Tibial nerve (tissue), 4 donors: ENCODE measurements at regions not wholly inside any gene's neighbourhood (a gene's known extent, or its start where the extent isn't known, plus 50 kb on each side); places are given as distances from the start of the nearest gene placed in this dataset.

Experiments used
- EP300 ChIP-seq, 2 donors: sonication (generic); formaldehyde crosslinking; IDR thresholded peaks; one replicate each; pipeline ENCODE4 v1.6.1; 2017; ENCODE audit warnings: antibody characterized with exemption in 2 of 2, mild to moderate bottlenecking in 1 of 2
- POLR2A ChIP-seq, 2 donors: fragments of 450-650 bp; IDR thresholded peaks; one replicate each; pipeline ENCODE4 v1.6.1; 2017; ENCODE audit warnings: antibody characterized with exemption in 2 of 2, mild to moderate bottlenecking in 2 of 2, moderate library complexity in 2 of 2
- TF ChIP-seq, protein P1 (sequence below), 5 experiments: fragments of 200-600 bp in 3 of 5; fragments of 450-650 bp in 2 of 5; sonication (generic) in 3 of 5; IDR thresholded peaks; one replicate each; pipeline ENCODE4 v1.5.1; 2016 to 2019; ENCODE audit warnings: antibody characterized with exemption in 5 of 5, mild to moderate bottlenecking in 3 of 5, moderate library complexity in 2 of 5

DNA sequence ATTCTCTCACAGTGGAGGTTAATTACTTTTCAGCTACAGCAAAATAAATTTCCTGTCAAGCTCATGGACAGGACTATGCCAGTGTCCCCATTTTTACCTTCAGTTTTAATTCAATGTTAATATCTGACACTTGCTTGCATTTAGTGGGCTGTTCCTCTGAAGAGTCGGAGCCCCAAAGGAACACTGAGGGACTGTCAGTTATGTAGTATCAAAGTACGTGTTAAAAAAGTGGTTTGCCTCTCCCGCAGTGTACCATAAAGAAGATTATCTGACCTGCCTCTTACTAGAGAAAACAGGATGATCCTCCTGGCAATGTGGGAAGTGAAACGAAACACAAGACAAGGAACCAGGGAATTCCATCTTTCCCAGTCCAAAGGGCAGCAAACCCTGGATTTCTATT is 1010.9 kb upstream of the PHF14 start:
- TF ChIP-seq, protein P1, sequence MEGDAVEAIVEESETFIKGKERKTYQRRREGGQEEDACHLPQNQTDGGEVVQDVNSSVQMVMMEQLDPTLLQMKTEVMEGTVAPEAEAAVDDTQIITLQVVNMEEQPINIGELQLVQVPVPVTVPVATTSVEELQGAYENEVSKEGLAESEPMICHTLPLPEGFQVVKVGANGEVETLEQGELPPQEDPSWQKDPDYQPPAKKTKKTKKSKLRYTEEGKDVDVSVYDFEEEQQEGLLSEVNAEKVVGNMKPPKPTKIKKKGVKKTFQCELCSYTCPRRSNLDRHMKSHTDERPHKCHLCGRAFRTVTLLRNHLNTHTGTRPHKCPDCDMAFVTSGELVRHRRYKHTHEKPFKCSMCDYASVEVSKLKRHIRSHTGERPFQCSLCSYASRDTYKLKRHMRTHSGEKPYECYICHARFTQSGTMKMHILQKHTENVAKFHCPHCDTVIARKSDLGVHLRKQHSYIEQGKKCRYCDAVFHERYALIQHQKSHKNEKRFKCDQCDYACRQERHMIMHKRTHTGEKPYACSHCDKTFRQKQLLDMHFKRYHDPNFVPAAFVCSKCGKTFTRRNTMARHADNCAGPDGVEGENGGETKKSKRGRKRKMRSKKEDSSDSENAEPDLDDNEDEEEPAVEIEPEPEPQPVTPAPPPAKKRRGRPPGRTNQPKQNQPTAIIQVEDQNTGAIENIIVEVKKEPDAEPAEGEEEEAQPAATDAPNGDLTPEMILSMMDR (IDR thresholded peaks at IDR 0.05): no peak
- TF ChIP-seq EP300 (IDR thresholded peaks at IDR 0.05): no peak
- no peak for TF ChIP-seq POLR2A (IDR thresholded peaks at IDR 0.05)
